ENCODE measurements at regions not wholly inside any gene's neighbourhood (a gene's known extent, or its start where the extent isn't known, plus 50 kb on each side); places are given as distances from the start of the nearest gene placed in this dataset.

DNA sequence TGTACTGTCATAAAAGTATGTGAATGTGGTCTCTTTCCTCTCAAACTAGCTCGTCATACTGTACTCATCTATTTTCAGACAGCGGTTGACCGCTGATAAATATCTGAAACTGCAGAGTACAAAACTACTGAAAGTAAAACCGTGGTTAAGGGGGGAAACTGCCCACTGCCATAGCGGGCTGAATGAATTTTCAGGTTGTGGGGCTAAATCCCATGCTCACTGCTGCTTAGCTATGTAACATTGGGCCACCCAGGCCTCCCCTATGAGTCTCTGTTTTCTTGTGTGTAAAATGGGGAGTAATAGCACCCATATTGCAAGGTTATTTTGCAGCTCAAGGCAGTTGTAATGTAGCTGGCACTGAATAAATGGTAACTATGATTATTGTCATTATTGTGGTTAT is 82.3 kb downstream of the MSX2 start:
- DNase-seq (ENCODE audit: low spot score) = no peak
- H3K27me3 ChIP-seq (replicated peaks; ENCODE audit: insufficient read depth, low read depth, low read length, poor library complexity) = no peaks in the 10 kb centered on the region
- TF ChIP-seq, protein P1, sequence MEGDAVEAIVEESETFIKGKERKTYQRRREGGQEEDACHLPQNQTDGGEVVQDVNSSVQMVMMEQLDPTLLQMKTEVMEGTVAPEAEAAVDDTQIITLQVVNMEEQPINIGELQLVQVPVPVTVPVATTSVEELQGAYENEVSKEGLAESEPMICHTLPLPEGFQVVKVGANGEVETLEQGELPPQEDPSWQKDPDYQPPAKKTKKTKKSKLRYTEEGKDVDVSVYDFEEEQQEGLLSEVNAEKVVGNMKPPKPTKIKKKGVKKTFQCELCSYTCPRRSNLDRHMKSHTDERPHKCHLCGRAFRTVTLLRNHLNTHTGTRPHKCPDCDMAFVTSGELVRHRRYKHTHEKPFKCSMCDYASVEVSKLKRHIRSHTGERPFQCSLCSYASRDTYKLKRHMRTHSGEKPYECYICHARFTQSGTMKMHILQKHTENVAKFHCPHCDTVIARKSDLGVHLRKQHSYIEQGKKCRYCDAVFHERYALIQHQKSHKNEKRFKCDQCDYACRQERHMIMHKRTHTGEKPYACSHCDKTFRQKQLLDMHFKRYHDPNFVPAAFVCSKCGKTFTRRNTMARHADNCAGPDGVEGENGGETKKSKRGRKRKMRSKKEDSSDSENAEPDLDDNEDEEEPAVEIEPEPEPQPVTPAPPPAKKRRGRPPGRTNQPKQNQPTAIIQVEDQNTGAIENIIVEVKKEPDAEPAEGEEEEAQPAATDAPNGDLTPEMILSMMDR (conservative IDR thresholded peaks at IDR 0.05; ENCODE audit: low read depth, low read length) = no peak
- TF ChIP-seq EZH2 (IDR thresholded peaks at IDR 0.05; ENCODE audit: borderline replicate concordance, low read depth, low read length, poor library complexity, severe bottlenecking) = no peak
- H3K4me3 ChIP-seq (ENCODE audit: low read depth, low read length, poor library complexity, severe bottlenecking) = no peak overlapping the region
- no peaks in the 10 kb centered on the region for H3K36me3 ChIP-seq (ENCODE audit: insufficient read depth, low read length, poor library complexity, severe bottlenecking)
- intact Hi-C loops (cut with micrococcal nuclease; ENCODE audit: unreplicated experiment) = no loop called here
- CTCF ChIA-PET = no interaction called here
- H3K4me1 ChIP-seq (ENCODE audit: insufficient read depth, low read length, poor library complexity, severe bottlenecking) = no peaks in the 10 kb centered on the region
- no peak overlapping the region for H3K27ac ChIP-seq (ENCODE audit: low read depth, low read length, poor library complexity, severe bottlenecking)
- POLR2A ChIA-PET (ENCODE audit: low non-redundant PET) = no interaction called here
- BruUV-seq (replicated peaks) = no TSS peak
- H3K9me3 ChIP-seq (ENCODE audit: low read depth, low read length, poor library complexity, severe bottlenecking) = no peaks in the 10 kb centered on the region

DNA sequence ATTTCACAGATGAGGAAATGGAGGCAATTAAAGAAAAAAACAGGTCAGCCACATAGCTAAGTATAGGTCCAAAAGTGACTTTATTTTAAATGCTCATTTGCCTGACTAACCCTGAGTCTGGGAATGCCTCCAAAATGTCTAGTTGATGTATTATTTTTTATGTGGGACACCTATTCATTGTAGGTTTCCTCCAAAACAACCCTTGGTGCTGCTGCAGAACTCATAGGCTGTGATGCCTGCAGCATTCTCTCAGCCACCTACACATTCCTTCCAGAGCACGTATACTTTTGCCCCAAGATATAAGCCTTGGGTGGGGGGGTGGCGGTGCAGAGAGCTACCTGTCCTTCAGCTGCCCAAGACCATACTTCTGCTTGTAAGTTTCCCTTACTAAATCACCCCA is 77.4 kb downstream of the MSX2 start:
- DNase-seq (ENCODE audit: low spot score) = no peak
- Histone ChIP-seq H3K27ac (ENCODE audit: low read depth, low read length, poor library complexity, severe bottlenecking) (no peak overlapping the region), H3K4me3 (ENCODE audit: low read depth, low read length, poor library complexity, severe bottlenecking) (no peak overlapping the region), H3K9me3 (ENCODE audit: low read depth, low read length, poor library complexity, severe bottlenecking) (no peaks in the 10 kb centered on the region), H3K36me3 (ENCODE audit: insufficient read depth, low read length, poor library complexity, severe bottlenecking) (no peaks in the 10 kb centered on the region), H3K27me3 (replicated peaks; ENCODE audit: insufficient read depth, low read depth, low read length, poor library complexity) (peaks cover 15% of the 10 kb centered on the region), H3K4me1 (ENCODE audit: insufficient read depth, low read length, poor library complexity, severe bottlenecking) (no peaks in the 10 kb centered on the region)
- TF ChIP-seq EZH2 (IDR thresholded peaks at IDR 0.05; ENCODE audit: borderline replicate concordance, low read depth, low read length, poor library complexity, severe bottlenecking) = no peak
- TF ChIP-seq, protein P1 (conservative IDR thresholded peaks at IDR 0.05; ENCODE audit: low read depth, low read length) = no peak
- POLR2A ChIA-PET (ENCODE audit: low non-redundant PET) = no interaction called here
- CTCF ChIA-PET = no interaction called here
- intact Hi-C loops (cut with micrococcal nuclease; ENCODE audit: unreplicated experiment) = no loop called here
- BruUV-seq (replicated peaks) = no TSS peak

DNA sequence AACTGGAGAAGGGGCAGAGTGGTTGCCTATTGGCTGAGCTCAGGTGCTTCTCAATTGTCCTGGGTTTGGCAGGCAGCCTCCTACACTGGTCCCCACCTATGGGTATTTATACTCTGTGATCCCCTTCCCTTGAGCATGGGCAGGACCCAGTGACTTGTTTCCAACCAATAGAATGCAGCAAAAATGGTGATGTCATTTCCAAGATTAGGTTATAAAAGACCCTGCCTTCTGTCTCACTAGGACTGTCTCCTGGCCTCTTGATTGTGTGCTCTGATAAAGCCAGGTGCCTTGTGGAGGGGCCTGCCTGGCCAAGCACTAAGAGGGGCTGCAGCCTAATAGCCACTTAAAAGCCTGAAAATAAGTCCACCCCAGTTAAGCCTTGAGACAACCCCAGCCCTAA is 76.1 kb downstream of the MSX2 start:
- ChIA-PET CTCF (no interaction called here), POLR2A (ENCODE audit: low non-redundant PET) (no interaction called here)
- no peak for TF ChIP-seq EZH2 (IDR thresholded peaks at IDR 0.05; ENCODE audit: borderline replicate concordance, low read depth, low read length, poor library complexity, severe bottlenecking)
- TF ChIP-seq, protein P1 (conservative IDR thresholded peaks at IDR 0.05; ENCODE audit: low read depth, low read length) = no peak
- BruUV-seq (replicated peaks) = no TSS peak
- intact Hi-C loops (cut with micrococcal nuclease; ENCODE audit: unreplicated experiment) = no loop called here
- Histone ChIP-seq H3K4me3 (ENCODE audit: low read depth, low read length, poor library complexity, severe bottlenecking) (no peak overlapping the region), H3K27ac (ENCODE audit: low read depth, low read length, poor library complexity, severe bottlenecking) (no peak overlapping the region), H3K9me3 (ENCODE audit: low read depth, low read length, poor library complexity, severe bottlenecking) (no peaks in the 10 kb centered on the region), H3K4me1 (ENCODE audit: insufficient read depth, low read length, poor library complexity, severe bottlenecking) (no peaks in the 10 kb centered on the region), H3K27me3 (replicated peaks; ENCODE audit: insufficient read depth, low read depth, low read length, poor library complexity) (peaks cover 21% of the 10 kb centered on the region), H3K36me3 (ENCODE audit: insufficient read depth, low read length, poor library complexity, severe bottlenecking) (no peaks in the 10 kb centered on the region)
- no peak for DNase-seq (ENCODE audit: low spot score)

Measured in A673 (cell line).